ENCODE measurements at regions not wholly inside any gene's neighbourhood (a gene's known extent, or its start where the extent isn't known, plus 50 kb on each side); places are given as distances from the start of the nearest gene placed in this dataset.

- H3K4me3 ChIP-seq (ENCODE audit: low read depth, low read length) = no peak overlapping the region
- no peak for TF ChIP-seq CTCF (IDR thresholded peaks at IDR 0.05; ENCODE audit: low read depth, low read length, missing control alignments)
- DNase-seq (ENCODE audit: low read depth) = no peak
These were observed 464.9 kb downstream of the RPS29 start for GRCh38 chr14:49121246-49121645.

GRCh38 chr14:49114161-49114893 lies 471.9 kb downstream of the RPS29 start:
- no peak overlapping the region for H3K4me3 ChIP-seq (ENCODE audit: low read depth, low read length)
- DNase-seq (ENCODE audit: low read depth) = no peak
- no peak for TF ChIP-seq CTCF (IDR thresholded peaks at IDR 0.05; ENCODE audit: low read depth, low read length, missing control alignments)

DNA sequence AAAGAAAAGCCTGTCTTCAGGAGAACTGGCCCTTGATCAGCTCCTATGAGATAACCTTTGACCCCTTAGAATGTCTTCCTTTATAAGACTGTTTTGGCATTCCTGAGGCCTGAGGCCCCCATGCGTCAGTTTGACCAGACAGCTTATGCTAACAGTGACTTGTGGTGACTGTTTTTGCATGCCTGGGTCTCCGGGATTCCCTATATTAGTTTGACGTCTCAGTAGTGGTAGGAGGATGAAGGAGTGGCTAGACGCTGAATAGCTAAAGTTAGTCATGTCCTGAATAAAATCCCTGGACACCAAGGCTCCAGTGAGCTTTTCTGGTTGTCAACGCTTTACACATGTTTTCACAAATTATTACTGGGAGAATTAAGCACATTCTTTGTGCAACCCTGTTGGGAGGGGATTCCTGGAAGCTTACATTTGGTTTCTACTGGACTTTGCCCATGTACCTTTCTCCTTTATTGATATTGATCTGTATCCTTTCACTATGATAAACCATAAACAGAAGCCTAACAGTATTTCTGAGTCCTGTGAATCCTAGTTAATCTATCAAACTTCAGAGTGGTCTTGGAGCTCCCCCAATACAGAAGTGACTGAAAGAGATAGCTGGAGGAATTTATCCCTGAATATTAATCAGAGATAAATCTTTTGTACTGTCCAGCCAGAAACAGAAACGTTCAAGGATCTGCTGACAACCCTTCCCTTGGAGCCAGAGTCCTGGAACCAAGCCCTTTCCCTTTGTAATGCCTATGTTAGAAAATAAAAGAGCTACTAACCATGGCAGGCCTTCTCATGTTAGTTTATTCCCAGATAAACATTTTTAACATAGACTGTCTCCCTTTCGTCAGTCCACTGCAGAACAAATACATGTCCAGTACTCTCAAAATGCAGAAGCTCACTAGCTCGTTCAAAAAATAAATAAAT lies 479.2 kb downstream of the RPS29 start:
- DNase-seq (ENCODE audit: low read depth) = no peak
- TF ChIP-seq CTCF (IDR thresholded peaks at IDR 0.05; ENCODE audit: low read depth, low read length, missing control alignments) = no peak
- no peak overlapping the region for H3K4me3 ChIP-seq (ENCODE audit: low read depth, low read length)

GRCh38 chr14:49105956-49106355 lies 480.2 kb downstream of the RPS29 start:
- DNase-seq (ENCODE audit: low read depth) = no peak
- H3K4me3 ChIP-seq (ENCODE audit: low read depth, low read length) = no peak overlapping the region
- TF ChIP-seq CTCF (IDR thresholded peaks at IDR 0.05; ENCODE audit: low read depth, low read length, missing control alignments) = no peak

- no peak for DNase-seq (ENCODE audit: low read depth)
- H3K4me3 ChIP-seq (ENCODE audit: low read depth, low read length) = no peak overlapping the region
These were observed 480.7 kb downstream of the RPS29 start for GRCh38 chr14:49105512-49105911.

DNA sequence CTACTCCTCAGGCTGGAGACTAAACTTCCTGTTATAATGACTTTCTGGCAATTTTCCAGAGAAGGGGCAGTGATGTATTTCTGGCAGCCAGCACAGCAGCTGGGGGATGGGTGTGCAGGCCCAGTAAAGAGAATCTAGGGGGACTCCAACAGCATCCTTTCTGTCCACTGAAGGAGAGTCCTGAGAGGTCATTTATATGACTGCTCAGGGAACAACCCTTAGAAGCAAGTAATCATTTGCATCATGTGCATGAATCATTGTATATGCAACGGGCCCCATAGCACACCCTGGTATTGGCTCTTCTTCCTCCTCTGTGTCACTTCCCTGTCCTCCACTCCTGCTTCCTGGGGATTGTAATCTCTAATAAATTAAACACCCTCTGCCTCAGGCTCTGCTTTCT lies 493.8 kb downstream of the RPS29 start:
- DNase-seq (ENCODE audit: low read depth) = no peak
- no peak overlapping the region for H3K4me3 ChIP-seq (ENCODE audit: low read depth, low read length)
- no peak for TF ChIP-seq CTCF (IDR thresholded peaks at IDR 0.05; ENCODE audit: low read depth, low read length, missing control alignments)

More at GRCh38 chr14:49105512-49105911, 480.7 kb downstream of the RPS29 start:
- TF ChIP-seq CTCF (IDR thresholded peaks at IDR 0.05; ENCODE audit: low read depth, low read length, missing control alignments) = no peak

All from GM12864 (cell line).